ENCODE measurements at regions not wholly inside any gene's neighbourhood (a gene's known extent, or its start where the extent isn't known, plus 50 kb on each side); places are given as distances from the start of the nearest gene placed in this dataset.

DNA sequence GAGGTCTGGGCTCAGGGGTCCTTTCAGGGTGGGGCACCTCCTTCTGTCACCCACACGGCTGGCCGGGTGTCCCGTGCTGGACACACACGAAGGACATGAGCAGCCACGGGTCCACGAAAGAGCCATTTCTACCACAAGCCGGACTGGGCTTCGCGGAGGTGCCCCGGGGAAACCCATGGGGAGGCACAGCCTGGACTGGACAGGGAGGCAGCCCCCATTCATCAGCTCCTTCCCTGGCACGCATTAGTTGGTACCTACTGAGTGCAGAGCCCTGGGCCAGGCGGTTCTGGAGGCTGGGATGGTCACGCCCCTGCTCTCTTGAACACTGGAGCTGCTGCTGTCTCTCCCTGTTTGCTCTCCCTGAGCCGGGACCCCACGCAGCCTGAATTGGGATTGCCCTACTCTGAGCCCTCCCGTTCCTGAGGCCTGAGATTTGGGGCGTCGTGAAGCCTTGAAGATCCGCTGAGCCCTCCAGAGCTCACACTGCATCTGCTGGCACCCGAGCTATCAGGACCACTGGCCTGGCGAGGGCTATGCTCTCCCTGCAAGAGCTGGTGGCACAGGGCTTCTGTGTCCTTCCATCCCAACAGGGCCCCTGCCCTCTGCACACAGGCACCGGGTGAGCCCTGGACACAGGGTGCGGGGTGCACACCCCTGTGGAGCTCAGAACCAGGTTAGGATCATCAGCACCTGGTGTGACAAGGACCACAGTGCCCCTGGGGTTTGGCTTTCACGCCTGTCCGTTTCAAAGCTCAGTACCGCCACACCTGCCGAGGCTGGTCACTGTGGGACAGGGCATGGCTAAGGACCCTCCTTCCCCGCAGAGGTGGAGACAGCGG, 84.6 kb downstream of the MYEOV start:
- no peak for DNase-seq (ENCODE audit: low read depth in 4 of 4, low spot score in 1 of 4)

DNA sequence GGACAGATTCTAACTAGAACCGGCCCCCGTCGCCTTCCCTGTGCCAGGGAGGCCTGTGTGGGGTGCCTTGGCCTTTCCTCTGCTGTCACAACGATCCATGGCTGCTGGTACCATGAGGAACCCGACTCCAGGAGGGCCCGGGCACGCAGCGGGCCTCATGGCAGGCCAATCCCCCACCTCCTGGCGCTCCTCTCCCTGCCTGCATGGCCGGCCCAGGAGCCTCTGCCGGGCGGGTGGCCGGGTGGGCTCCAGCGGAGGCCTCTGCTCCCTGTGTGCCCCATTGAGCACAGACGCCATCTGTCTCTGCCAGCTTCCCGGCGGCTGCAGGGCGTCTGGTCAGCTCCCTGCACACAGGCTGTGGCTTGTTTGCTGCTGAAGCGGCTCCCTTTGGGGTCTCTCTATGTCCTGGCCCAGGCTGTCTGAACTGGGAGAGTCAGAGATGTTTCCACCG, 86.5 kb downstream of the MYEOV start:
- DNase-seq (ENCODE audit: low read depth in 4 of 4, low spot score in 1 of 4): no peak

DNA sequence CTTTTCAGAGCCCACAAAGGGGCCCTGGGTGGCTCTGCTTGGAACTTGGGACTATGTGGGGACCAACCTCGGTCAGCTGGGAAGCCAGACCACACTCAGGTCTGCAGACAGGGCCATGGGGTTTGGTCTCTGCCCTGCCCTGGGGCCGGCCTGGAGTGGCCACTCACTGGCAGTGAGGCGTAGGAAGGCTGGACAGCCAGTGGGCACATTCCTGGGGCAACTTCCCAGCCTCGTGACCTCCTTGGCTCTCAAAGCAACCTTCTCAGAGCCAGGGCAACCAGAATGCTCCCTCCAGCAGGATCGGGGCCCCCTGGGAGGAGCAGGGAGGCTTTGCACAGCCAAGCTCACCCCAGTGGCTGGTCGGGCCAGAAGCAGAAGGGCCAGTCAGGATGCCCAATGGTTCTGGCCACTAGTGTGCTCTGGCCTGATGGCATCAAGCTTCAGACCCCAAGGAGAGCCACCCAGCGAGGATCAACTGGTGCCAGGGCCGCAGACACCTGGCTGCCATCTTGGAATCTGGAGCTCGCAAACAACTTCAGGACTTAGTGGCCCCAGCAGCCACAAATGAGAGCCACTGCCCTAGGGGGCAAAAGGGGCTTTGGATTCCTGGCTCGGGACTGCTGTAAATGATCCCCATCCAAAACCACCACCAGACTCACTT, 87.1 kb downstream of the MYEOV start:
- DNase-seq (ENCODE audit: low read depth in 4 of 4, low spot score in 1 of 4): no peak

DNA sequence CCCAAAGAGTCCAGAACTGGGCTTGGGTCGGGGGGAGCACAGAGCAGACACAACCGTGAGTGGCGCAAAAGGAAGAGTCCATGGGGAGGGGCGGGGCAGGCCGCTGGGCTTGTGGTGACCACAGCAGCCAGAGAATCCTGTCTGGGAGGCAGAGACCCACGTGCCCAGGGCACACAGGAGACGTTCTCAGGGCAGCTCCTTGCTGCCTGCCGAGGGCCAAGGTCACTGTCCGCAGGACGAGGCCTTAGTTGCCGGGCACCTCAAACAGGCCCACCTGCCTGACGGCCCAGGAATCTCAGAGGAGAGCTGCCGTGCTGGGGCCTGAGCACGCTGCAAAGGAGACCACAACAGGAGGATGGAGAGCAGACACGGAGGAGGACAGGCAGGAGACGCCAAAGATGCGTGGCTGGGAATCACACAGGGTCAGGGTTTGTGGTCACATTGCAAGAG, 87.8 kb downstream of the MYEOV start:
- DNase-seq (ENCODE audit: low read depth in 4 of 4, low spot score in 1 of 4): no peak

DNA sequence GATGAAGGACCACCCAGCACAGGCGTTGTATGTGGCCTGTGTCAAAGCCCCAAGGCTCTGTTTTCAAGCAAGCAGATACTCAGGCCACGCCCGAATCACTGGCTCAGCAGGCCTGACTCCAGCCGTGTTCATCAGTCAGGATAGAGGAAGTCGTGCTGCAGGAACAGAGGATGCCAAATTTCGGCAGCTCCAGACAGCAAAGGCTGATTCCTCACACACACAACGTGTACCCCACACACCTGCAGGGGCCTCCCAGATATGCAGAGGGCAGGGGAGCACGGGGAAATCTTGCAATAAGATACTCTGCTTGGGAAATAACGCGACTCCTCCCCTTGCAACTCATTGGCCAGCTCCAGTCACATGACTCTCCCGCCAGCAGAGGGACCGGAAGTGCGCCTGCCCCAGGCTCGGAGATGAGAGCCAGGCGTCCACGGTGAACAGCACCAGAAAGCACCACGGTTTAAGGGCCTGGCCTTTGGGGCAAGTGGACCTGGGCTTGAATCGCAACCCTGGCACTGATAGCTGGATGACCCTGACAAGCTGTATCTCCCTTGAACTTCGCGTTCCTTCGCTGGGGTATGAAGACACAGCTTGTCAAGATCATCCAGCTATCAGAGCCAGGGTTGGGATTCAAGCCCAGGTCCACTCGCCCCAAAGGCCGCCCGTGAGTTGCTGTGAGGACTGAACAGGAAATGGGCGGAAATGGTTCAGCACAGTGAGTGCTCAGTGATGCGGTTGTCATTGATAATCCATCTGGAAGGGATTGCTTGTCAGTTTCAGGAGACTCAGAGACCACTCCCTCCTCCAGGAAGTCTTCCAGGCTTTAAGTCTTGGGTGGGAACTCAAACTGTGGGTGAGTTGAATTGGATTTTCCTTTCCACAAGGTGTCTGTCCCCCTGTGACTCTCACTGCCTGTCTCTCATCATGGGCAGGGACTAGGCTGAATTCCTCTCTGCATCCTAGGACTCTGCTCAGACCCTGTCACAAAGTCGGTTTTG, 88.5 kb downstream of the MYEOV start:
- no peak for DNase-seq (ENCODE audit: low read depth in 4 of 4, low spot score in 1 of 4)

DNA sequence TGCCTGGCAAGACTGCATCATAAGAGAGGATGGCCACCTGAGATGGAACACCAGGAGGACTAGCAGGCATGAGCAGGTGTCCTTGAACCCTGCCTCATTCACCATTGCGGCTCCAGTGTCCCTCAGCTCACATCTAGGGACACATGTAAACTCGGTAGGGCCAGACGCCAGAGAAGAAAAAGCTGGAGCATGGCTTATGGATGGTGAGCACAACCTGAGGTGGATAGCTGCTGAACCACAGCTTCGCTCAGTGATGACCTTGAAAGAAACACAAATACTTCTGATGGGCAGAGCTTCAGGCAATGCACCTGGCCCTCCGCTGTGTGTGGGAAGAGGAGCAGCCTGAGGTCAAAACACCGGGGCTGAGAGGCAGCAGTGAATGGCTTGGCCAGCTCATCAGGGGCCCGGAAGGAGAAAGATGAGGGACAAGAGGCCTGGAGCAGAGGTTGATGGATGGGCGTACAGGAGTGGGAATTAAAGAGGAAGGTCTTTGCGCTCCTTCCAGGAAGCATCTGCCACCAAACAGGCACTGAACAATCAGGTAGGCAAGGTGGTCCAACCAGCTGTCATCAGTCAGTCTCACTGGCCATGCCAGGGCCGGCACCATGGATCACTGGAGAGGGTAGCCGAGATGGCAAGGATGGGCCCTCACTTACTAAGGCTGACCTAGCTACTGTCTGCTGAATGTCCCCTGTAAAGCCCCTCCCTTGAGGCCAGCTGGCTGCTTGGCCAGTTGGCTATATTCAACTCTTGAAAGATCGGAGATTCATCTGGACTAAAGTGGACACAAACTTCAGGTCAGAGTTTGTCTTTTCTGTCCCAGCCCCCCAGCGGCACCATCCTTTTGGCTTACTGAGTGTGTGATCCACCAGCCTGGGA, 89.7 kb downstream of the MYEOV start:
- no peak for DNase-seq (ENCODE audit: low read depth in 4 of 4, low spot score in 1 of 4)

DNA sequence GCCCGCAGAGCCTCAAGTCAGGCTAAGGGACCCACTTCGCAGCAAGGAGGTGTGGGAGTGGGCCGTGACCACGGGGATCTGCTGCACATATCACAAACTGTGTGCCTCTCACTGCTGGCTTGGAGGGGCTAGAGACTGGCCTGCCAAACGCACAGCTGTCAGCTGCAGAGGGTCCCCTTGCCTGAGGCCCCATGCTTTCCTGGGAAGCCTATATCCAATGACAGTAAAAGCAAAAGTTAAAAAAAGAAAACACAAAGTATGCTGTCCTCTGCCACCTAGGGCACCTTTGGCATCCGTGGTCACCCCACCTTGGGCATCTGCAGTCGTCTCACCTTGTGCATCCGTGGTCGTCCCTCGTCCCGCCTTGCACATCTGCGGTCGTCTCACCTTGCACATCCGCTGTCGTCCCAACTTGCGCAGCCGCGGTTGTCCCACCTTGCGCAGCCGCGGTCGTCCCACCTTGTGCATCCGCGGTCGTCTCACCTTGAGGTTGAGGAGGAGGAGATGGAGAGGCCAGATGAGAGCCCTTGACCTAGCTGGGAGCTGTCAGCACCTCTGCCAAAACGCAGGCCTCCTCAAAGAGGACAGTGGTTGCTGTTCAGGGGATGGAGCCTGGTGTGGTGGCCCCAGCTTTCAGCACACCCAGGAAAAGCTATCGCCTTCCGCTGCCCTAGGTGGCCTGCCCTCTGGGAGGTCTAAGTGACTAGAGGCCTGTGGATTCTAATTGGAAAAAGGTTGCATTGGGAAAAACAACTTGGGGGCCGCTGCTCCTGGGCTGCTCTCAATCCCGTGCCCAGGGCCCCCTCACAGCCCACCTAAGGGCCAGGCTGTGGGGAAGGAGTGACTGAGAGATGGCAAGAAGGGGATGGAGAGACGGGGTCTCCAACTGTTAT, 90.5 kb downstream of the MYEOV start:
- no peak for DNase-seq (ENCODE audit: low read depth in 4 of 4, low spot score in 1 of 4)

DNA sequence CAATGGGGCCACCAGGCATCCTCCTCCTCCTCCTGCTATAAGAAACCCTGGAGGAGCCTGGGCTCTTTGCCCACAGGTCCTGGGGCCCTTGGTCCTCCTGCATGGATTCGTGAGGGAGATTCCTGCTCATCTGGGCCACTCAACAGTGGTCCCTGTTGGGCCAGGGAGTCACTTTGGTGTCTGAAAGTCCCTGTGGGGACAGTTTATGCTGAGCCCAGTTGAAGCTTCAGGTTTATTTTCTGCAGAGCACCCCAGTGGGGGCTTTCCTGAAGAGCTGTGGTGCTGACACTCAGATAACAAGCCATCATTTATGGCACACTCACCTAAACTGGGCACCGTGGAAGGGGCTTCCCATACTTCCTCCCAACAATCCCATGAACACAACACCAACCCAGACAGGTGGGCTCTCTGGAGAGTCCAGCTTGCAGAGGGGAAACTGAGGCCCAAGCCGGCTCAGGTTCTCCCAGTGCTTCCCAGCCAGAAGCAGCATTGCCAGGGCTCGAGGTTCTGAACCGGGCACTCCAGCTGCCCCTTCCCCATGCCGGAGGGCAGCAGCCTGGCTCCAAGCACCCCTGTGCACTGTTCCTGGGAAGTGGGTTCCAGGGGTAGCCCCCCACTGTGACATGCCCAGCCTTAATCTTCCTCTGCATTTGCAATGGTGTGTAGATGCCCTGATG, 91.3 kb downstream of the MYEOV start:
- DNase-seq (ENCODE audit: low read depth in 4 of 4, low spot score in 1 of 4): no peak

DNA sequence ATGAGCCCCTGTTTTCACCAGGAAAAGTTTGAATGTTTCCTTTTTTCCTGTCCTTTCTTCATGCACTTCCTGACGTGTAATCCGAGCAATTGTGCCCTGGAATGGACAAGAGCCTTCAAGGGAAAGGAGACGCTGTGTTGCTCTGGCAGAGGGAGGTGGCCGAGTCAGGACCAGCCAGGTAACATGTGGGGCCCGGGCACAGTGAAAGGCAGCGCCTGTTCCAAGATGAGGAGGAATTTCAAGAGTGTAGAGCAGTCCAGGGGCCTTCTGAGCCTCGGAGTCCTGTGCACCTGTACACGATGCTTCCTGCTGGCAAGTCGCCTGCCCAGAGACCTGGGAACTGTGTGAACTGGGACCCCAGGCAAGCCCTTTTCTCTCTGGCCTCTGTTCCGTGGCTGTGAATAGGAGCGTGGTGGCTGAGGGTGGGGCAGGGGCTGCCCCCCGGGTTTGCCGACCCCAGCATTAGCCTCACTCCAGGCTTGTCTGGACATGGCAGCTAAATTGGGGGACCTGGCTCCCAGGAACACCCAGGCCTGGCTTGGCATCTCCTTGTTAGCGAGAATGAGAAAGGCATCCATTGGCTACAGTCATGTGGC, 92.0 kb downstream of the MYEOV start:
- no peak for DNase-seq (ENCODE audit: low read depth in 4 of 4, low spot score in 1 of 4)

DNA sequence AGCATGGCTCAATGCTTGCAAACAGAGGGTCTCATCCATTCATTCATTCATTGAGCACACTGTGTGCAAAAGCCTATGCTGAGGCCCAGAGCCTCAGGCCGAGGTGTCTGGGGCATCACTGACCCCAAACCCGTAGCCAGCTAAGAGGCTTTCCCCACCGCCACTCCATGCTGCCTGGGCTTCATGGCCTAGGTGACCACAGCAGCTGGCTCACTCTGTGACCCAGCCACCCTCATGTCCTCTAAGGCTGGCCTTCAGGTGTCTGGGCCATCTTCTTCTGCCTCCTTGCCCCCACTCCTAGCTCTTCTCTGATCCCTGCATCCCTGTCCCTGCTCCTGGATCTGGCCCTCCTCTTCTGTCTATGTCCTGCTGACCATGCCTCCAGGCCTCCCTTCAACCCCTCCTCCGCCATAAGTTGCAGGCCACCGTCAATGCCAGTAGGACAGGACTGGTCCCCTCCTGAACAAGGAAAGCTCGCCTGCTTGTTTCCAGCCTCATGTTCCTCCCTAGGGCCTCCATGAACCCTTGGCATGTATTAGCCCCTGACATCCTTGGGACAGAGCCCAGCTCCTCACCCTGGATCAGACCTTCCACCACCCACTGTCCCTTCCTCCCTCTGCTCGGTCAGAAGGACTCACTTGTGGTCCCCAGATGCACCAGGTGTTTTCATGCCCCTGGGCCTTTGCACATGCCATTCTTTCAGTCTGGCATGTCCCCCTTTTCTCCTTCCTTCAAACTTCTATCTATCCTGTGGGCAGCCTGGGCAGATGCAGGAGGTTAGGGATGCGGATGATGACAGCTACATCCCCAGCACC, 92.8 kb downstream of the MYEOV start:
- no peak for DNase-seq (ENCODE audit: low read depth in 4 of 4, low spot score in 1 of 4)

DNA sequence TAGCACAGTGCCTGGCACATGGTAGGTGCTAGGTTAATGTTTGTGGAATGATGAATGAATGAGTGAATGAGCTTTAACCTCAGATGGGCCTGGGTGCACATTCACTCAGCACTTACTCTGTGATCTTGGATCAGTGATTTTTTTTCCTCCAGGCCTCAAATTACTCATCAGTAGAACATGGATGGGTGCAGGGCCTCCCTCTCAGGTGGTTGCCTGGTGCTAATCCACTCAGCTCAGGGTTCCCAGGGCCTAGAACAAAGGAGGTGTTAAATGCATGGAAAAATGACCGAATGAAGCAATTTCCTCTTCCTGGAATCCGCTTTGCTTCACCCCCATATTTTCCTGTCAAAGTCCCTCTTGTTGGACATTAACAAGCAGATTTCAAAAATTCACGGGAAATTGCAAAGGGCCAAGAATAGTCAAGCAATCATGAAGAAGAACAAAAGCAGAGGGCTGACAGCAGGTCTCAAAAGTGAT, 93.5 kb downstream of the MYEOV start:
- DNase-seq (ENCODE audit: low read depth in 4 of 4, low spot score in 1 of 4): no peak

DNA sequence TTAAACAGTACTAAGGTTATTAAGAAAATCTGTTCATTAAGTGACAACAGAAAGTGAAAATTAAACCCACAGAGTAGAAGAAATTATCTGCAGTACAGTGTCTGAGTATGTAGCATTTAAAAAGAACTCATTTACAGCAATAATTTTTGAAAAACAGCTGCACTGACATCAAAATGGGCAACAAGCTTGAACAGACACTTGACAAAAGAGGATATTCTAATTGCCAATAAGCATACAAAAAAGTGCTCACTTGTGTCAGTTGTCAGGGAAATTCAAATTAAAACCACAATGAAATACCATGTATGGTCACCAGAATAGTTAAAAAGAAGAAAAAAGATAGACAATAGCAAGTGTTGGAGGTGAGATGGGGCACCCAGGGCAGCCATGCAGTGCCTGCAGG, 93.3 kb upstream of the LINC01488 start:
- no peak for DNase-seq (ENCODE audit: low read depth in 4 of 4, low spot score in 1 of 4)

DNA sequence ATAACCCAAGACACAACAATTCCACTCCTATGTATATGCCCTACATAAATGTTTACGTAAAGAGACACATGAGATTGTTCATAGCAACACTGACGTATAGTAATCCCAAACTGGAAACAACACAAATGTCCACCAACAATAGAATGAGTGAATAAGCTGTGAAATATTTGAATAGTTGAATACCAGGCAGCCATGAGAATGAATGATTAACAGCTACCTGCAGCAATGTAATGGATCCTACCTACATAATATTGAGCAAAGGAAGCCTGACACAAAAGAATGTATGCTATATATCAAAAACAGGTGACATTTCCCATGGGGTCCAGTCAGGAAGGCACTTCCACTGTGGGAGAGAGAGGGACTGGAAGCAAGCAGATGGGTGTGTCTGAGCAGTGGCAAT, 92.8 kb upstream of the LINC01488 start:
- DNase-seq (ENCODE audit: low read depth in 4 of 4, low spot score in 1 of 4): no peak

DNA sequence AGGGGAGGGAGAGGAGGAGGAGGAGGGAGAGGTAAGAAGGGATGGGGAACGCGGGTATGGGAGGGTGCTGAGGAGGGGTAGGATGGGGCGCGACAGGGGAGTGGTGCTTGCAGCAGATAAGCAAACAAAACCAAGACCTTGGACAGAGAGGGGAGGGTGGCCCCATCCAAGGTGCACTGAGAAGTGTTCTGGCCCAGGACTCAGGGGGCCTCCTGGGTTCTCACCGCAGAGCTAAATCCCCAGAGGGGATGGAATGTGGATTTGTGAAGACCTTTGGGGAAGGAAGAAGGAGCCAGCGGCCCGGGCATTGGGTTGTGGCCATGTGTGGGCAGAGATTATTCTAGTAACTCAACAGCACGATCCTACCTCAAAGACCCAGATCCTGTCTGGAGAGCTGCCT, 90.9 kb upstream of the LINC01488 start:
- no peak for DNase-seq (ENCODE audit: low read depth in 4 of 4, low spot score in 1 of 4)

DNA sequence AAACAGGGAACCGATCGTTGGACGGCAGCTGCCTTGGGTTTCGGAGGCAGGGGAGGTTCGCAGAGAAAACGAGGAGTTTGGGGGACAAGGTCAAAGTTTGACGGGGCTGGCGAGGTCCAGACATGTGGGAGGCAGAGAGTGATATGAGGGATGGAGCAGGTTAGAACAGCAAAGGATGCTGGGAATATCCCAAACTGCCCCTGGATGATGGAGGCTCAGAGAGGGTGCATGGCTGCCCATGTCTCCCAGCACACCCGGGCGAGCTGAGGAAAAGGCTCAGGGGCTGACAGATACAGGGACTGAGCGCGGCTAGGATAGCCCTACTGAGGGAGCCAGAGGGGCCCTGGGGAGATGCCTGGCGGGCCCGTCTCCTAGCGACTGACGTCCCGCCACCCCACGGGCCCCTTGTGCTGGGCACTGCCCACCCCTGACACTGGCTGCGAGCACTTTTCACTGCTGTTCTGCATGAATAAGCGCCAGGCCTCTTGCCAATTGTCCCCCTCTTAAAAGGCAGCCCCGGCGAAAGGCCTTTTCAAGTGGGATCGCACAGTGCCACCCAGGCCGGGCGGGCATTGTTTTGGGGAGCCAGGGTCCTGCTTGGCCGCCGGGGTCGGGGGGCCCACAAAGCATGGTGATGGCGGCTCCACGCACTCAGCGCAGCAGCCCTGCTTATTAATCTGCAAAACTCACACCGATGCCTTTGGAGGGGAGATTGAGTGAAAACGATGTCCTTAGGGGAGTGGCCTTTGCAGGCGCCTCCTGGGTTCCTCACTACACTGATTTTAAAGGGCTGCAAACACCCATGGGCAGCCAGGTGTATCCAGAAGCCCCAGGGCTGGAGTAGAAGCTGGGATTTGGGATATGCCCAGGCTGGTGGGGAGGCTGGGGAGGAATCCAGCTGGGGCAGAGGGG, 90.0 kb upstream of the LINC01488 start:
- DNase-seq (ENCODE audit: low read depth in 4 of 4, low spot score in 1 of 4): no peak

DNA sequence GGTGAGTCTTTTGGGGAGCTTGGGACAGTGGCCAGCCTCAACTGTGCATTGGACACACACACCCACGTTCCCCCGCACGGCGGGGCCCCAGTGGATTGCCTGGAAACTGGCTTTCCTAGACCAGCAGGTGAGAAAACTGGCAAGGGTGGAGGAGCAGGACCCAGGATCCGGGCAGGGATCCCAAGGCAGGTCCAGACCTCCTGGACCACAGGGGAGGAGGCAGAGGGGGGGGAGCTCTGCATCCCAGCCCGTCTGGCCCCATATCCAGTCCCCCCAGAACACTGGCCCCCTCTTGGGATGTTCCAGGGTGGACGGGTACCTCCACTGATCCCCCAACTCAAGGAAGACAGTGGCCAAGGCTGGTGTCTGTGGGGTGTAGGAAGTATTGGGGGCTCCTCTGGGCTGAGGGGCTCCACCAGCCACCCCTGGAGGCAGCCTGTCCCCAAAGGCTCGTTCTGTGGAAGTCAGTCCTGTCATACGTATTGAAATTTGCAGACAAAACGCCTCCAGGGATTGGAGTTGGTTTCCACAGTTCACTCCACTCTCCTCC, 89.3 kb upstream of the LINC01488 start:
- DNase-seq (ENCODE audit: low read depth in 4 of 4, low spot score in 1 of 4): no peak

Measured in stimulated activated CD4-positive, alpha-beta T cell treated with anti-CD3 and anti-CD28 coated beads, Interleukin-1b, Interleukin-23, amount 100 ng/mL, for 24 hours (primary cell).